Bronchial epithelial cell (primary cell): ENCODE measurements at regions not wholly inside any gene's neighbourhood (a gene's known extent, or its start where the extent isn't known, plus 50 kb on each side); places are given as distances from the start of the nearest gene placed in this dataset.

ENCODE experiments used
- DNase-seq: peaks from one replicate; pipeline ENCODE4 v3.0.0-alpha.2; 2010; ENCODE audit warnings: low read depth
- FAIRE-seq: peaks from 2 replicates; lab custom pipeline; 2011; peaks lifted over from hg19 to GRCh38; lab: Jason Lieb, UNC
- H3K27me3 ChIP-seq: 2 replicates; pipeline ENCODE4 v1.5.1; 2011; ENCODE audit warnings: low read length; ENCODE audit not compliant: control insufficient read depth, insufficient read depth
- H3K36me3 ChIP-seq: 2 replicates; pipeline ENCODE4 v1.5.1; 2011; ENCODE audit warnings: low read length; ENCODE audit not compliant: control insufficient read depth, insufficient read depth
- H3K4me3 ChIP-seq: 2 replicates; pipeline ENCODE4 v1.5.1; 2011; ENCODE audit warnings: mild to moderate bottlenecking, low read depth, low read length, control low read depth
- TF ChIP-seq, protein P1 (sequence below): IDR thresholded peaks from 2 replicates; pipeline ENCODE4 v1.5.1; 2011; ENCODE audit warnings: mild to moderate bottlenecking, moderate library complexity, low read length, control low read depth, inconsistent platforms; ENCODE audit not compliant: insufficient read depth, severe bottlenecking

DNA sequence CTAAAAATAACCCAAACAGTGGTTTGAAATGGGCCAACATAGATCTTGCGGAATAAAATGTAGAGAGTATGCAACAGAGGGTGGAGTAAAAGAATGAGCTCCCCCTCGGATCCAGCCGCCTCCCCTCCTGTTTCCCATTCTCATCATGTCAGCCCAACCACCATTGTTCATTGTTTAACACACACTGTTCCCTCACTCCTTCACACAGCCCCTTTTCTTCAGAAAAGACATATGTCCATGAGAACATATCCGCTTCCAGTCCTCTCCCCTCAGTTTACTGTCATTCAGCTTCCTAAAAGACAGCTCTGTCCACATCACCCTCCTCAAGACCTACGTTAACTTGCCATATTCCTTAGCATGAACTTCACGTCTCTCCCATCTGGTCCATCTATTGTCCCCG is 62.9 kb upstream of the SERTAD2 start:
- TF ChIP-seq, protein P1, sequence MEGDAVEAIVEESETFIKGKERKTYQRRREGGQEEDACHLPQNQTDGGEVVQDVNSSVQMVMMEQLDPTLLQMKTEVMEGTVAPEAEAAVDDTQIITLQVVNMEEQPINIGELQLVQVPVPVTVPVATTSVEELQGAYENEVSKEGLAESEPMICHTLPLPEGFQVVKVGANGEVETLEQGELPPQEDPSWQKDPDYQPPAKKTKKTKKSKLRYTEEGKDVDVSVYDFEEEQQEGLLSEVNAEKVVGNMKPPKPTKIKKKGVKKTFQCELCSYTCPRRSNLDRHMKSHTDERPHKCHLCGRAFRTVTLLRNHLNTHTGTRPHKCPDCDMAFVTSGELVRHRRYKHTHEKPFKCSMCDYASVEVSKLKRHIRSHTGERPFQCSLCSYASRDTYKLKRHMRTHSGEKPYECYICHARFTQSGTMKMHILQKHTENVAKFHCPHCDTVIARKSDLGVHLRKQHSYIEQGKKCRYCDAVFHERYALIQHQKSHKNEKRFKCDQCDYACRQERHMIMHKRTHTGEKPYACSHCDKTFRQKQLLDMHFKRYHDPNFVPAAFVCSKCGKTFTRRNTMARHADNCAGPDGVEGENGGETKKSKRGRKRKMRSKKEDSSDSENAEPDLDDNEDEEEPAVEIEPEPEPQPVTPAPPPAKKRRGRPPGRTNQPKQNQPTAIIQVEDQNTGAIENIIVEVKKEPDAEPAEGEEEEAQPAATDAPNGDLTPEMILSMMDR, result no peak
- FAIRE-seq (no peak), DNase-seq (no peak)
- no peak overlapping the region for H3K4me3 ChIP-seq
- no peaks in the 10 kb centered on the region for H3K36me3 ChIP-seq
- H3K27me3 ChIP-seq, result no peaks in the 10 kb centered on the region

DNA sequence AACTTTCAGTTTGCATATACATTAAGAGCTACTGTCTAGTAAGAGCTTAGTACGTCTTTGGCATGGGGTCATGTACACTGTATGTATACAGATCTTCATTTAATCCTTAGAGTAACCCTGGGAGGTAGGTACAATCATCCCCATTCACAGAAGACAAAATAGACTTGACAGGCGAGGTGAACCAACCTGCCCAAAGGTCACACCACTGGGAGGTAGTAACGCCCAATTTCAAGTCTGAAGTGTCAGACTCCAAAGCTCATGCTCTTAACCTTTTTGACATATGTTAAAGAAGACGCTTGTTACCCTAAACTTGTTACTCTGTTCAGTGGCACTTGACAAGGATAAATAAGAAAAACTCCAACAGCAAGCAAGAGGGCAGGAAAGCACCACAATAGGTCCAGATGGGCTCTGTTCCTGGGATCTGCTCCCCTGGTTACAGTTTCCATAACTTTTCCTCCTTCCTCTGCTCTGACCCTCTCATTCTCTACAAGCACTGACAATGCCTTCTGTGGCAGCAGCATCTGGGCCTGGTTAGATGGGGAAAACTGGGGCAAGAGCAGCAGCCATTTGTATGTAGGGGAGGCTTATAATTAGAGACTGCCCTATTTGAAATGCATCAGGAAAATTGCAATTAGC is 64.7 kb upstream of the SERTAD2 start:
- TF ChIP-seq, protein P1, result no peak
- FAIRE-seq, result no peak

DNA sequence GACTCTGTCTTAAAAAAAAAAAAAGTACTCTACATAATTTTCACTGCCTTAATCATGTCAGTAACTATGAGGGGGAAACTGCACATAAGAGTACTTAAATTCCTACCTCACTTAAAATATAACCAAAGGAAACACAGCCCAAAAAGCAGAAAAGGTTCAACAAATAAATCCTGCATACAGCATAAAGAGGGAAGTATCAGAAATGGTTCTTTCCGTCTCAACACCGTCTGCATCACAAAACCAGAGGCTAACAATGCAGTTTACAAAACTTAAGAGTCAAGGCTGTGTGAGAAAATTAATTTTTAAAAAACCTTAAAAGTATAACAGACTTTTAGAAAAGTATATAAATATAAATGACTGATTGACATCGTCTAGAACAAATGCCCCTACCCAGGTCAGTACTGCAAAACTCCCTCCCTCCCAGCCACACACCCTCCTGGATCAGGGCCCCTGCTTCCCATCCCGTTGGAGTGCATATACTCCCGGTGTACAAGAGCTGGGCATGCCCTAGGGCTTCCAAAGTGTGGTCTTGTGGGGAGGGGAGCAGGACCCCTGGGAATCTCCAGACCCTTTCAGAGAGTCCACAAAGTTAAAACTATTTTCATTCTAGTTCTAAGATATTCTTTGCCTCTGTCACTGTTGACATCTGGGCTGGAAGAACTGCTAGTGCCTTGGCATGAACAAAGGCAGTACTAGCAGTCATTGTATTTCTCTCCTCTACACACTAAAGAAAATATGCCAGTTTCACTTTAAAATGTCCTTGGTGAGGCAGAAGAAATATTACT is 67.0 kb upstream of the SERTAD2 start:
- Histone ChIP-seq H3K36me3 (no peaks in the 10 kb centered on the region), H3K27me3 (no peaks in the 10 kb centered on the region), H3K4me3 (no peak overlapping the region)
- TF ChIP-seq, protein P1, result no peak
- FAIRE-seq (no peak), DNase-seq (no peak)

More for the DNA sequence above, 64.7 kb upstream of the SERTAD2 start:
- Histone ChIP-seq H3K27me3 (no peaks in the 10 kb centered on the region), H3K36me3 (no peaks in the 10 kb centered on the region), H3K4me3 (no peak overlapping the region)
- DNase-seq, result no peak

DNA sequence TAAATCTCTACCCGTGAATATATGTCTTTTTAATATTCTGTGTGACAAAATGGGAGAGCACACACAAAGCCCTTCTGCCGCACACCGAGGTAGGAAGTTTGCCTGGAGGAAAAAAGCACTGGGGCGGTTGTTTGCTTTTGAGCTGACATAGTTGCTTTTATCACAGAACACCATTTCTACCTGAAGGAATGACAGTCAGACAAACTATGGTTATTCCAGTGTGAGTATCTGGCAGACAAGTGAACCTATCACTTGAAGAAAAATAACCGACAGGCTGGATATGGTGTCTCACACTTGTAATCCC is 67.6 kb upstream of the SERTAD2 start:
- FAIRE-seq, result no peak
- no peaks in the 10 kb centered on the region for H3K36me3 ChIP-seq
- TF ChIP-seq, protein P1, result no peak
- H3K27me3 ChIP-seq, result no peaks in the 10 kb centered on the region
- H3K4me3 ChIP-seq, result no peak overlapping the region
- peak; percentile 16 for DNase-seq

DNA sequence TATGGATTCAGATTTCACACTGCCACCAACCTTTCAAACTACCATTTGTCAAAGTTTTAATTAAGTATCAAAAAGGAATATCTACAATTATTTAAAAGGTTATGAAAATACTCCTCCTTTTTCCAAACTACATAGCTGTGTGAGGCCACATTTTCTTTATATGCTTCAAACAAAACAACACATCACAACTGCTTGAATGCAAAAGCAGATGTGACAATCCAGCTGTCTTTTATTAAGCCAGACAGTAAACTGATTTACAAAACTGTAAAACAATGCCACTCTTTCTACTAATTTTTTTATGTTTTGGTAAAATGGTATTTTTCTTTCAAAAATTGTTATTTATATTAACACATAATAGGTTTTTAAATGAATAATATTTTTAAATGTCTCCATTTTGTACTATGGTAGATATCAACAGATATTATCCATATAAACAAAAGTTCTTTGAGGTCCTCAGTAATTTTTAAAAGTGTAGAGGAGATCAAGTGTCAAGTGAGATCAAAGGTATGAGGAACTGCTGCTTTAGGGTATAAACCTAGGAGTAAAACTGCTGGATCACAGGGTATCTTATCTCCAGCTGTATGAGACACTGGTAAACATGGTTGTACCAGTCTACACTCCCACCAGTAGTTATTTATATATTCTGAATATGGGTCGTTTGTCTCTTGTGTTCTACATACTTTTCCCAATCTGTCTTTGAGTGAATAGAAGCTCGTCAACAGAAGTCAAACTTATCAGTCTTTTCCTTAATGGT is 68.8 kb upstream of the SERTAD2 start:
- no peak for FAIRE-seq
- TF ChIP-seq, protein P1, result no peak

More for the DNA sequence above, 68.8 kb upstream of the SERTAD2 start:
- Histone ChIP-seq H3K4me3 (no peak overlapping the region), H3K36me3 (no peaks in the 10 kb centered on the region), H3K27me3 (no peaks in the 10 kb centered on the region)
- no peak for DNase-seq
